GM12878 (cell line): ENCODE measurements at regions not wholly inside any gene's neighbourhood (a gene's known extent, or its start where the extent isn't known, plus 50 kb on each side); places are given as distances from the start of the nearest gene placed in this dataset.

ENCODE experiments used
- CEBPB ChIP-seq, 2 experiments: fragments of 150-350 bp in 1 of 2; IDR thresholded peaks; 2 replicates each; pipeline ENCODE4 v1.6.1; 2012 to 2014; ENCODE audit warnings: low read depth in 2 of 2, low read length in 2 of 2, borderline replicate concordance in 1 of 2, inconsistent platforms in 1 of 2
- CEBPZ ChIP-seq: fragments of 150-350 bp; IDR thresholded peaks from 2 replicates; pipeline ENCODE4 v1.6.1; 2016; ENCODE audit warnings: low read depth, low read length
- FOXK2 ChIP-seq: fragments of 450-650 bp; IDR thresholded peaks from 2 replicates; pipeline ENCODE4 v1.6.1; 2017; ENCODE audit warnings: mild to moderate bottlenecking, moderate library complexity
- KDM1A ChIP-seq: fragments of 200-600 bp; sonication (generic); IDR thresholded peaks from 2 replicates; pipeline ENCODE4 v1.6.1; 2016; ENCODE audit warnings: borderline replicate concordance
- LARP7 ChIP-seq: fragments of 450-650 bp; IDR thresholded peaks from 2 replicates; pipeline ENCODE4 v1.6.1; 2017; ENCODE audit warnings: mild to moderate bottlenecking
- MXI1 ChIP-seq: fragments of 150-350 bp; IDR thresholded peaks from 2 replicates; pipeline ENCODE4 v1.6.1; 2011; ENCODE audit warnings: low read depth, mild to moderate bottlenecking, inconsistent platforms, low read length, improper control_type of control experiment
- NR2C2 ChIP-seq: IDR thresholded peaks from 2 replicates; pipeline ENCODE4 v1.6.1; 2011; ENCODE audit warnings: borderline replicate concordance, low read depth; ENCODE audit not compliant: control insufficient read depth, insufficient read length
- POLR2A ChIP-seq: IDR thresholded peaks from 2 replicates; pipeline ENCODE4 v1.6.1; 2011; ENCODE audit warnings: low read depth, mild to moderate bottlenecking, low read length
- POLR2AphosphoS5 ChIP-seq: IDR thresholded peaks from 2 replicates; pipeline ENCODE4 v1.6.1; 2011; ENCODE audit warnings: mild to moderate bottlenecking, low read length, inconsistent platforms
- RFX5 ChIP-seq: IDR thresholded peaks from 2 replicates; pipeline ENCODE4 v1.6.1; 2011; ENCODE audit warnings: low read depth, low read length, improper control_type of control experiment
- SMC3 ChIP-seq: IDR thresholded peaks from 2 replicates; pipeline ENCODE4 v1.6.1; 2011; ENCODE audit warnings: low read length, improper control_type of control experiment, borderline replicate concordance
- TCF12 ChIP-seq: IDR thresholded peaks from 2 replicates; pipeline ENCODE4 v1.6.1; 2011; ENCODE audit warnings: low read depth, mild to moderate bottlenecking, low read length
- ZBED1 ChIP-seq: IDR thresholded peaks from 2 replicates; pipeline ENCODE4 v1.6.1; 2016; ENCODE audit warnings: borderline replicate concordance

GRCh38 chr6:165794179-165794601, 131.1 kb upstream of the PDE10A start:
- TF ChIP-seq RFX5 (no peak), MXI1 (no peak), FOXK2 (no peak), POLR2A (no peak), POLR2AphosphoS5 (no peak), NR2C2 (no peak), TCF12 (no peak), CEBPZ (no peak), LARP7 (no peak), ZBED1 (no peak), CEBPB (IDR thresholded peaks at IDR 0.05; ENCODE audit: borderline replicate concordance in 1 of 2, low read depth in 2 of 2, low read length in 2 of 2) (no peak), SMC3 (no peak), KDM1A (no peak)
